NCI-H345 treated with DMSO at 0.1 percent for 48 hours (cell line): ENCODE measurements at regions not wholly inside any gene's neighbourhood (a gene's known extent, or its start where the extent isn't known, plus 50 kb on each side); places are given as distances from the start of the nearest gene placed in this dataset.
"Not testable (repeated sequence)": the region's sequence is repeated elsewhere in the genome, so short reads cannot be mapped to it uniquely, and the experiment has no call there.

ENCODE experiments used
- DNase-seq: peaks from one replicate; lab custom pipeline; 2025; ENCODE audit not compliant: unreplicated experiment; lab: John Stamatoyannopoulos, UW

- no peak for DNase-seq
These were observed 106.3 kb upstream of the IRX1 start for GRCh38 chr5:3489239-3489843.

- DNase-seq, result no peak
These were observed 110.8 kb upstream of the IRX1 start for GRCh38 chr5:3484836-3485235.

- DNase-seq, result no peak
These were observed 114.5 kb upstream of the IRX1 start for GRCh38 chr5:3481175-3481574.

GRCh38 chr5:3475674-3476073, 120.0 kb upstream of the IRX1 start:
- DNase-seq, result no peak

GRCh38 chr5:3466392-3466791, 129.2 kb upstream of the IRX1 start:
- DNase-seq, result no peak

GRCh38 chr5:3460416-3460815, 135.2 kb upstream of the IRX1 start:
- no peak for DNase-seq

- no peak for DNase-seq
These were observed 139.4 kb upstream of the IRX1 start for GRCh38 chr5:3456121-3456681.

- DNase-seq, result not testable (repeated sequence)
These were observed 141.6 kb upstream of the IRX1 start for GRCh38 chr5:3454028-3454427.

GRCh38 chr5:3452622-3453021, 143.0 kb upstream of the IRX1 start:
- DNase-seq, result no peak

GRCh38 chr5:3451961-3452360, 143.7 kb upstream of the IRX1 start:
- no peak for DNase-seq

- no peak for DNase-seq
These were observed 146.2 kb upstream of the IRX1 start for GRCh38 chr5:3449481-3449880.

GRCh38 chr5:3446410-3446809, 149.2 kb upstream of the IRX1 start:
- no peak for DNase-seq

GRCh38 chr5:3445517-3445916, 150.1 kb upstream of the IRX1 start:
- DNase-seq, result not testable (repeated sequence)

GRCh38 chr5:3432135-3432534, 163.5 kb upstream of the IRX1 start:
- DNase-seq, result no peak

GRCh38 chr5:3430691-3431090, 164.9 kb upstream of the IRX1 start:
- no peak for DNase-seq

GRCh38 chr5:3429962-3430361, 165.7 kb upstream of the IRX1 start:
- DNase-seq, result peak; percentile 24

- DNase-seq, result peak; percentile 13
These were observed 167.3 kb upstream of the IRX1 start for GRCh38 chr5:3428334-3428733.

- DNase-seq, result no peak
These were observed 170.7 kb upstream of the IRX1 start for GRCh38 chr5:3424946-3425345.

- DNase-seq, result no peak
These were observed 178.2 kb upstream of the IRX1 start for GRCh38 chr5:3417376-3417943.

GRCh38 chr5:3414371-3414770, 181.3 kb upstream of the IRX1 start:
- DNase-seq, result no peak

GRCh38 chr5:3412146-3412545, 183.5 kb upstream of the IRX1 start:
- DNase-seq, result no peak

- DNase-seq, result no peak
These were observed 184.3 kb upstream of the IRX1 start for GRCh38 chr5:3411363-3411762.

GRCh38 chr5:3401635-3402034, 194.0 kb upstream of the IRX1 start:
- DNase-seq, result no peak
